ENCODE measurements at regions not wholly inside any gene's neighbourhood (a gene's known extent, or its start where the extent isn't known, plus 50 kb on each side); places are given as distances from the start of the nearest gene placed in this dataset.
"Not testable (repeated sequence)": the region's sequence is repeated elsewhere in the genome, so short reads cannot be mapped to it uniquely, and the experiment has no call there.

DNA sequence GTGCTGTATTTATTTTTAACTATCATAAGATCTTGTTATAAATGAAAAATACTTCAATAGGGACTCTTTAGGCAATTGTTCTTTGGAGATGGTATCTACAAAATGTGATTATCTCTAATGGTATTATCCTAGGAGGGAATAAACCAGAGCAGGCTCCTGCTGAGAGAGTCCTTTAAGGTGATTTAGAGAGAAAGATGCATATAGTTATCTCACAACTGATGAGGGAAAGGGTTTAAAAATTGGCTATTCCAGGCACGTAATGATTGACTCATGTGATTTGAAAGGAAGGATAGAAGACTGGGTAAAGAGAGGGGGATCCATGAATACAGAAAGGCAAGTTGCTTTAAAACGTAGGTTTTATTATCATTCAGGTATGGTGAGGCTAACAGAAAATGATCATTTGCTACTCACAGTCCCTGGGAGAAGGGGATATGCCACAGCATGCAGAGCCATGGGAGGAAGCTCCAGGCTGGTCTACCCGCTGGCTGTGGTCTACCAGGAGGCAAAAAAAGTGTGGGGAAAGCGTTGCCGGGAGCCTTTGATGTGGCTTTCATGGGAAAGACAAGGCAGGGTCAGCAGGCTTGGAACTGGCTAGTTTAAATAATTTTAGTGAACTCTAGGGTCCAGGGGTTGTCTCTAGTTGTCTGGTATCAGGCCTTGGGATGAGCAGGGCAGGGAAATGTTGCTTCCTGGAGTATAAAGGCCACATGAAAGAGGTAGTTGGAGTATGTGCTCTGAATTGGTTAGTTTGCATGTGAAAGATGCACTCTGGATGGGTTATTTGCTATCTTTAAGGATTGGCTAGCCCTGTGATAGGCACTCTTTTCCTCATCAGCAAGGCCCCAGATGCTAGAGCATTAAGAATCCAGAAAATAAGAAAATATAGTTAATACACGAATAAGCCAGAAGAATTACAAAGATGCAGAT, 798.4 kb upstream of the GRM7 start:
- no peak for DNase-seq (ENCODE audit: extremely low read depth, low read depth, low spot score)

DNA sequence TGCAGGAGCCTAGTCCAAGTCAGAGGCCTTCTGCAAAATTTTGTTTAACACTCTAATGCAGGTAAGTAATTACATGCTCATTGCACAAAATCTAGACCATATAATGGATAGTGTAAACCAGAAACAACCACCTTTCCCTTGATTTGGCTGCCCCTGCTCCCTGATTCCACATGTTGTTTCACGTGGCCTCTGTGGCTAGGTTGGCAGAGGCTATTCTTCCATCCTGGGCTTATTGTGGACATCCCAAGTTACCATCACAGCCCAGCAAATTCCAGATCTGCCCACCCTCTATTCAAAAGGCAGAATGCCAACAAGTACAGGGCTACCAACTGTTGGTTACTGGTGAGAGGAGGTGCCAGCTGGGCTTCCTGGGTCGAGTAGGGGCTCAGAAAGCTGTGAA, 794.5 kb upstream of the GRM7 start:
- DNase-seq (ENCODE audit: extremely low read depth, low read depth, low spot score), result no peak

DNA sequence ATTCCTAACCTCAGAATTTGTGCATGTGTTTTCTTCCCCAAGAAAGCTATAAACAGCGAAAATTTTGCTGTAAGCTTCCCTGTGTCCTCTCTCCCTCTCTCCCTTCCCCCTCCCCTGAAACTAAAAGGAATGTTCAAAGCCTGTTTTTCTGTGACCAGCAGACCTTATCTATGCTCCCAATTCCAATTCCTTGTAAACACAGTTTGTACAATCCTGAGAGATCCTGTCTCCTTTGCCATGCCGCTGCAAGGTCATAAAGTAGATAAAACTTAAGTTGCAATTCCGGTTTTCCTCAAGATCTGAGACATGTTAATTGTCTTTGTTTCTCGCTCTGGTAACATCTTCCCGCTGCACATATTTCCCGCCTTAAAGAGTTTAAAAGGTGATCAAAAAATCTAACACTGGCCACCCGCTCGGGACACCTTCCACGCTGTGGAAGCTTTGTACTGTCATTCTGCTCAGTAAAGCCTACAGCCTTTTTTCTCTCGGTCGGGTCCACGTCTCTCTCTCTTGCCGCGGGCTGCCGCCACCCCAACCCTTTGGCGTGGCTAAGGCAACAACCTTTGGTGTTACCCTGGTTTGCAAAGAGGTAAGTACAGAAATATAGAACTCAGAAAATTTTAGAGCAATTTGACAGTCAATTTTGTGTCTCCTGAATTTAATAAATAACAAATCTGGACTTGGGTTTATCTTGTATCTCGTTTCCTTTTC, 793.9 kb upstream of the GRM7 start:
- DNase-seq (ENCODE audit: extremely low read depth, low read depth, low spot score), result not testable (repeated sequence)

DNA sequence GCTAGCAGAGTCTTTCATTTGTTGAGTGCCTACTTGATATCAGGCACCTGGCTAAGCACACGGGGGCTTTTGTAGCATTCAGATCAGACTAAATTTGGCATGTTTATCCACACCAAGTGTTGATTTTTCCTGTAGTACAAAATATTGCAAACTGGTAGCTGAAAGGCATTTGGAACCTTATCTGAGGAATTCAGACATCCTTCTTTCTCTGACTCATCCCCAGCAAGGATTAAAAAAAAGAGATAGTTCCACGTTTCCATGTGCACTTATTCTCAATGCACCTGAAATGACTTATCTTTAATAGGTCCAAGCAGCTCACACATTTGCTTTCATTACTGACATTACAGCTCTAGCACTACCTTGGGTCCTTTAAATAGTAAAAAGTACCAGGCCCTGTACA, 786.0 kb upstream of the GRM7 start:
- no peak for DNase-seq (ENCODE audit: extremely low read depth, low read depth, low spot score)

DNA sequence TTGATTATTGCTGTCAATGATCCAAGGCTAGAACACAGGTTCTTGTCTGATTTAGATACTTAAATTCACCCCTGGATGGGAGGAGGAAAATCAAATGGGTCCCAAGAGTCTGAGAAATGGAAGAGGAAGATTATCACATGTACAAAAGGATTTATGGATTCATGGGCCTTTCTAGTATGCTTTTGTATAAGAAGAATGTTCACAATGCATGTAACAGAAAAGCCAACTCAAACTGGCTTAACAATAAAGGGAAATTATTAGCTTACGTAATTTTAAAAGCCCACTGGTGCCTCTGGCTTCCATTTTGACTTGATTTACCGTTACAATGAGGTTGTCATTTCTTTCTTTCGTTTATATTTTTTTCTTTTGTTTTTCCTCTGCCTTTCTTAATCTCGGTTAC, 782.5 kb upstream of the GRM7 start:
- DNase-seq (ENCODE audit: extremely low read depth, low read depth, low spot score), result no peak

- no peak for DNase-seq (ENCODE audit: extremely low read depth, low read depth, low spot score)
Measured at GRCh38 chr3:6079011-6079410, 781.9 kb upstream of the GRM7 start.

GRCh38 chr3:6079561-6080179, 781.2 kb upstream of the GRM7 start:
- no peak for DNase-seq (ENCODE audit: extremely low read depth, low read depth, low spot score)

GRCh38 chr3:6088433-6088832, 772.5 kb upstream of the GRM7 start:
- DNase-seq (ENCODE audit: extremely low read depth, low read depth, low spot score), result no peak

DNA sequence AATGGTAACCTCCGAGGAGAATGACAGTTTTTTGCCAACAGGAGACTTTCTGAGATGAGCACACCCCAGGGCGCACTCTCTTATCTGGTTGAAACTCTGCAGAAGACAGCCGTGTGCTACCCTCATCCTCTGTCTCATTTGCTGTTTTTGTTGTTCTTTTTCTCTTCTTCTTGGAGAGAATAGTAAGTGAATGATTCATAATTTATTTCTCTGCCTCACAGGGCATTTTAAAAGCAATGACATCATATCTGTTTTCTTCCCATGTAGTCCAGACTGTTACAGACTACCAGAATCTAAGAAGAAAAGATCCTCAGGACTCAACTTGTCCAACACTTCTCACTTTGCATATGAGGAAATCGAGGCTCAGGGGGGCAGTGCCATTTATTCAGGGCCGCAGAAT, 771.1 kb upstream of the GRM7 start:
- DNase-seq (ENCODE audit: extremely low read depth, low read depth, low spot score), result no peak

- no peak for DNase-seq (ENCODE audit: extremely low read depth, low read depth, low spot score)
Measured at GRCh38 chr3:6091262-6091661, 769.7 kb upstream of the GRM7 start.

DNA sequence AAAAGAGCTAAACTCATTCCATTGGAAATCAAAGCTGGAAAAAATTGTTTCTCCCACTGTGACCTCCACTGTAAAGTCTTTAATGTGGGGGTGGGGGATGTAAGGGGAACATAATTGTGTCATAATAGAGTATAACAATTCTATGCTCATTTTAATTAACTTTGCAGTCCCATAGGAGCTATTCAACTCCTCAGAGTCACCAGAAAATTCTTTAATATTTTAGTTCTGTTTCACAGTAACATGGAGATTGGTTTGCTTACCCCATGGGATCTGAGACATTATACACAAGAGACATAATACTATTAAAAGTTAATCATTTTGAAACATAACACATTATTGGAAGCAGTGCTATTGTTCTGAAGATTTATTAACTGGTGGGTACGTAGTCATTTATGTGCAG, 765.9 kb upstream of the GRM7 start:
- DNase-seq (ENCODE audit: extremely low read depth, low read depth, low spot score), result no peak

- DNase-seq (ENCODE audit: extremely low read depth, low read depth, low spot score), result no peak
Measured at GRCh38 chr3:6097021-6097420, 763.9 kb upstream of the GRM7 start.

DNA sequence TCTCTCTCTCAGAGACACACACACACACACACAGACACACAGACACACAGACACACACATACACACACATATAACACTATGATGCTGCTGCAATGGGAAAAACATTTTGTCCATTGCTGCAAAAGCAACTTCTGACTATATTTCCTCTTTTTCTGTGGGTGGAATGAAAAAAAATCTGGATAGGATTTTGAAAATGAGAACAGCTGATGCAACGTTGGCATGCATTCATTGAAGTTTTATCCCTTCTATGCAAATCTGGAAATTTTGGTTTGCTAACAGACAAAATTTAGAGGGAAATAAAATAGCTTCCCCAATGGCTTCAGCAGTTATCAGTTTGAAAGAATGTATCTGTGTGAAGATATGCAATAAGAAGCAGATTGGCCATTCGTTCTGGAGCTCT, 763.4 kb upstream of the GRM7 start:
- no peak for DNase-seq (ENCODE audit: extremely low read depth, low read depth, low spot score)

DNA sequence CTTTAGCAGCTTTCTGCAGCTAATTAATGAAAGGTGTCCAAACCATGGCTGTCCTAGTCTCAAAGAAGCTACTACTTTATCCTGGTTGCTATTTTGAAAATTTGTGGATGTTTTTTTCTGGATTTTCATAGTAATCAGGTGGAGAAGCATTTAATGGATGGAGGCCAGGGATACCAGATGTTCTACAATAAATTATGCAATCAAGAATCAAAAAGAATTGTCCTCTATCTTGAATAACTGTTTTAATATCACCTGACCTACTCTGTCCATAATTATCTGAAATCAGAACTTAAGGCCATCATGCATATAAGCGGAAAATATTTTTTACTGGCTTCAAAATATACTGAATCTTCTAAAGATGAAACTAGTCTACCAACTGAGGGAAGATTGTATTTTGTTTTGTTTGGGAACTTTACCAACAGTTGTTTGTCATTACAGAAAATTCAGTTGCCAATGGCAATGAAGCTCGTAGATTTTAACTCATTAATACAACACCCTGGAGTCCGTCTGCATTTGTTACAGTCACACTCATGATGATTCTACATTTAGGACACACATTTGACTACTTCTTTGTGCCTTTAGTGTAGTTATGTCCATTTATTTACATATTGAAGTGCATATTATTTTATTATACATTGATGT, 762.3 kb upstream of the GRM7 start:
- no peak for DNase-seq (ENCODE audit: extremely low read depth, low read depth, low spot score)

GRCh38 chr3:6099458-6100075, 761.3 kb upstream of the GRM7 start:
- no peak for DNase-seq (ENCODE audit: extremely low read depth, low read depth, low spot score)

DNA sequence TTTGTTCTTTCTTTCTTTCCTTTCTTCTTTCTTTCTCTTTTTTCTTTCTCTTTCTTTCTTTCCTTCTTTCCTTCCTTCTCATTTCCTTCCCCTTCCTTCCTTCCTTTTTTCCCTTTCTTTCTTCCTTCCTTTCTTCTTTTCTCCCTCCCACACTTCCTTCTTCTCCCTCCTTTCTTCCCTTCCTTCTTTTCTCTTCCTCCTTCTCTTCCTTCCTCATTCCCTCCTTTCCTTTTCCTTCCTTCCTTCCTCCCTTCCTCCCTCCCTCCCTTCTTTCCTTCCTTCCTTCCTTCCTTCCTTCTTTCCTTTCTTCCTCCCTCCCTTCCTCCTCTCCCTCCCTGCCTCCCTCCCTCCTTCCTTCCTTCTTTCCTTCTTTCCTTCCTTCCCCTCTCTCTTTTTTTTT, 755.7 kb upstream of the GRM7 start:
- no peak for DNase-seq (ENCODE audit: extremely low read depth, low read depth, low spot score)

DNA sequence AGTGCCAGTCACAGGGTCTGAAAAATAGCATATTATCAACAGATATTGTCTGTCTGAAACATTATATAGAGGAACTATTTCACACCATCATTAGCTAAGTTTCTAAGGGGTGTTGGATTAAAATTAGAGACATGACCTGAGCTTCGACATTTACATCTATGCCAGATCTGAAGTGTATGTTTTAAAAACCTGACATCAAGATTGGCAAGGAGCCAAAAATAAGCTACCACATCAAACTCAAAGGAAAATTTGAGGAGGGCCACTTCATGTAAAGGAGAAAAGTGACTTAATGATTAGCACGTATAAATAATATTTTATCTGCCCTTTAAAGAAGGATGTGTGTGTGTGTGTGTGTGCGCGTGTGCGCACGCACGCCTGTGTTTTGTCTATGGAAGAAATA, 752.0 kb upstream of the GRM7 start:
- no peak for DNase-seq (ENCODE audit: extremely low read depth, low read depth, low spot score)

- no peak for DNase-seq (ENCODE audit: extremely low read depth, low read depth, low spot score)
Measured at GRCh38 chr3:6110451-6110850, 750.5 kb upstream of the GRM7 start.

- no peak for DNase-seq (ENCODE audit: extremely low read depth, low read depth, low spot score)
Measured at GRCh38 chr3:6112546-6112945, 748.4 kb upstream of the GRM7 start.

DNA sequence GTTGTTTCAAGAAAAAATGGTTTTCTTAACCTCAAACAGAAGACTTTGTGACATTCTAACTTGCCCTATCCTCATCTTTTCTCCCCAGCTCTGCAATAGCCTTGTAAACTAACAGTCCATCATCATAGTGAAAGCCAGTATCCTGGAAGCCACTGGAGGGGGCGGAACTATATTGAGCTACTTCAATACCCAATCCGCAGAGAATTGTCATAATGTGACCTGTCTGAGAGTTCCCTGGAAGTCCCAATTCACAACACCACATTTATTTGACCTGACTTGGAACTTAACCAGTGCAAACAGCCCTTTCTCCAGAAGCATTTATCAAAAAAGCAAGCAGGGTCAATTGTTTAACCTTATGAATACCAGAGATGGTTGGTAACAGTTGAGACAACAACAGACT, 747.6 kb upstream of the GRM7 start:
- DNase-seq (ENCODE audit: extremely low read depth, low read depth, low spot score), result no peak

DNA sequence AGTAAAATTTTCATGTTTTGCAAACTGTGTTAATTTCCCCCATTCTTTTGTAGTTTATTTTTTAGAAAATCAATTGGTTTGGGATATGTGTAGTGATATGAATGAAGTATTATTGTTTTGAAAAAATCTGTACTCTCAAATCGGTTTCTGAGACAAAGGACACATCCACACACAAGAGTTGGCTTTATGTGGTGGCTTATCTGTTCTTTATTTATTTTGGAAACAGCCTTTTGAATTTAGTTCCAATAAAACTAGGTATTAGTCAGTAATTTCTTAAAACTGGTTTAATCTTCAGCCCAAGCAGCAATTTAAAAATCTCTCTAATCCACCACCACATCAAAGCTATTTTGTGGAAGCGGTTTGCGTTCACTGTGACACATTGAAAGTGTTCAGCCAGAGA, 741.5 kb upstream of the GRM7 start:
- DNase-seq (ENCODE audit: extremely low read depth, low read depth, low spot score), result no peak
